K562 (cell line): ENCODE measurements at regions not wholly inside any gene's neighbourhood (a gene's known extent, or its start where the extent isn't known, plus 50 kb on each side); places are given as distances from the start of the nearest gene placed in this dataset.

ENCODE experiments used
- ATAC-seq: fragments of 200-7000 bp; cut with Tn5 transposase; 3 replicates; pipeline ENCODE4 v1.9.1; 2020; ENCODE audit warnings: moderate library complexity
- BruUV-seq: library from RNA; stranded (reverse); fragments of 400-500 nt; replicated peaks from 2 replicates; lab custom pipeline; 2021; lab: Mats Ljungman, UMichigan
- CTCF ChIA-PET: fragments of 300-600 bp; formaldehyde crosslinking; extraction: SDS; loops from one replicate; lab custom pipeline; 2021; ENCODE audit warnings: low intra/inter-chr PET ratio; lab: Yijun Ruan, JAX
- POLR2A ChIA-PET: fragments of 300-600, 350-650 bp; sonication (Branson Sonifier 250); formaldehyde crosslinking; extraction: SDS; loops from one replicate; lab custom pipeline; 2021; ENCODE audit warnings: antibody characterized with exemption, inconsistent platforms; lab: Yijun Ruan, JAX
- DNase-seq, 4 experiments: peaks; one replicate each; pipeline versions ENCODE4 v3.0.0 to v3.0.0-alpha.2; 2011 to 2018; ENCODE audit warnings: low spot score in 3 of 4, mixed read lengths in 3 of 4; ENCODE audit errors: extremely low read depth in 1 of 4
- FAIRE-seq: peaks from 2 replicates; lab custom pipeline; 2011; peaks lifted over from hg19 to GRCh38; lab: Jason Lieb, UNC
- H2AFZ ChIP-seq: 2 replicates; pipeline ENCODE4 v1.6.0; 2011; ENCODE audit warnings: low read depth, low read length, control low read depth, inconsistent platforms
- H3K27ac ChIP-seq: fragments of 200-600 bp; 3 replicates; pipeline ENCODE4 v1.8.0; 2011; ENCODE audit warnings: low read depth, mild to moderate bottlenecking, control low read depth, inconsistent platforms, low read length, moderate library complexity, mixed read lengths; ENCODE audit errors: extremely low read depth
- H3K27me3 ChIP-seq, 2 experiments: fragments of 300-600 bp in 1 of 2; 2 replicates in 1 of 2; 3 replicates in 1 of 2; pipeline versions ENCODE4 v1.6.0 to v1.8.0; 2011; ENCODE audit warnings: inconsistent platforms in 2 of 2, low read length in 2 of 2, mild to moderate bottlenecking in 1 of 2, mixed read lengths in 1 of 2, moderate library complexity in 1 of 2; ENCODE audit not compliant: control insufficient read depth in 2 of 2, insufficient read depth in 2 of 2
- H3K36me3 ChIP-seq: fragments of 300-600 bp; 3 replicates; pipeline ENCODE4 v1.8.0; 2011; ENCODE audit warnings: mild to moderate bottlenecking, low read length, inconsistent platforms; ENCODE audit not compliant: control insufficient read depth, insufficient read depth
- H3K4me1 ChIP-seq, 2 experiments: fragments of 200-600 bp in 1 of 2; replicated peaks in 1 of 2; 2 replicates in 1 of 2; 3 replicates in 1 of 2; pipeline versions ENCODE4 v1.5.1 to v1.8.0; 2011; ENCODE audit warnings: inconsistent platforms in 2 of 2, low read length in 2 of 2, mild to moderate bottlenecking in 1 of 2, mixed read lengths in 1 of 2, moderate library complexity in 1 of 2; ENCODE audit not compliant: control insufficient read depth in 2 of 2, insufficient read depth in 2 of 2
- H3K4me2 ChIP-seq: 2 replicates; pipeline ENCODE4 v1.6.1; 2011; ENCODE audit warnings: low read length, control low read depth, inconsistent platforms, mixed read lengths; ENCODE audit not compliant: insufficient read depth
- H3K4me3 ChIP-seq: fragments of 200-600 bp; sonication (generic), shearing (Covaris generic); 2 replicates; pipeline ENCODE4 v1.5.1; 2016; ENCODE audit warnings: control low read depth, inconsistent platforms
- H3K79me2 ChIP-seq: fragments of 200-600 bp; 3 replicates; pipeline ENCODE4 v1.8.0; 2011; ENCODE audit warnings: low read length, inconsistent platforms; ENCODE audit not compliant: control insufficient read depth, insufficient read depth
- H3K9ac ChIP-seq, 2 experiments: 2 replicates each; pipeline versions ENCODE4 v1.6.0 to v1.6.1; 2011; ENCODE audit warnings: low read depth in 2 of 2, low read length in 2 of 2, control low read depth in 1 of 2, inconsistent platforms in 1 of 2, mild to moderate bottlenecking in 1 of 2, mixed read lengths in 1 of 2; ENCODE audit not compliant: insufficient read depth in 1 of 2
- H3K9me1 ChIP-seq: one replicate; pipeline ENCODE4 v1.6.0; 2011; ENCODE audit warnings: inconsistent platforms, mild to moderate bottlenecking, low read length, moderate library complexity; ENCODE audit not compliant: control insufficient read depth, insufficient read depth
- H3K9me3 ChIP-seq: replicated peaks from 2 replicates; pipeline ENCODE4 v1.5.1; 2011; ENCODE audit warnings: low read depth, low read length, inconsistent platforms; ENCODE audit not compliant: control insufficient read depth, insufficient read depth
- H4K20me1 ChIP-seq: replicated peaks from 2 replicates; pipeline ENCODE4 v1.6.1; 2011; ENCODE audit warnings: low read length, inconsistent platforms, mixed read lengths; ENCODE audit not compliant: control insufficient read depth, insufficient read depth
- ASH1L ChIP-seq: fragments of 450-650 bp; IDR thresholded peaks from 2 replicates; pipeline ENCODE4 v1.6.1; 2018; ENCODE audit warnings: borderline replicate concordance, mild to moderate bottlenecking, low read depth; ENCODE audit not compliant: partially characterized antibody
- DMBX1 ChIP-seq: fragments of 250-450 bp; sonication (Bioruptor Pico); IDR thresholded peaks from 2 replicates; pipeline ENCODE4 v1.8.0; 2022; ENCODE audit warnings: inconsistent platforms, mild to moderate bottlenecking, moderate library complexity, borderline replicate concordance
- ETV6 ChIP-seq, 3 experiments: fragments of 150-350 bp in 1 of 3; sonication (generic) in 1 of 3; formaldehyde crosslinking in 1 of 3; IDR thresholded peaks; 2 replicates each; pipeline versions ENCODE4 v1.6.1 to v1.8.0; 2014 to 2022; ENCODE audit warnings: borderline replicate concordance in 2 of 3, low read depth in 2 of 3, antibody characterized with exemption in 1 of 3, low read length in 1 of 3, mild to moderate bottlenecking in 1 of 3, missing genetic modification reagents in 1 of 3
- GABPB1 ChIP-seq: sonication (generic); formaldehyde crosslinking; IDR thresholded peaks from 2 replicates; pipeline ENCODE4 v1.8.0; 2022; ENCODE audit warnings: mild to moderate bottlenecking, missing genetic modification reagents
- MITF ChIP-seq: IDR thresholded peaks from 2 replicates; pipeline ENCODE4 v1.6.1; 2014; ENCODE audit warnings: antibody characterized with exemption
- NFIC ChIP-seq: fragments of 450-650 bp; IDR thresholded peaks from 2 replicates; pipeline ENCODE4 v1.6.1; 2017; ENCODE audit warnings: mild to moderate bottlenecking, inconsistent platforms
- NR2F6 ChIP-seq: fragments of 450-650 bp; formaldehyde crosslinking; IDR thresholded peaks from 2 replicates; pipeline ENCODE4 v1.4.0; 2020; ENCODE audit warnings: mild to moderate bottlenecking
- OTX1 ChIP-seq: fragments of 450-650 bp; formaldehyde crosslinking; IDR thresholded peaks from 2 replicates; pipeline ENCODE4 v1.4.0; 2022; ENCODE audit warnings: mild to moderate bottlenecking
- SMC3 ChIP-seq: conservative IDR thresholded peaks from 2 replicates; pipeline ENCODE4 v1.6.1; 2011; ENCODE audit warnings: low read depth, low read length, improper control_type of control experiment; ENCODE audit not compliant: insufficient read depth
- TSHZ1 ChIP-seq: fragments of 250-450 bp; sonication (Bioruptor Pico); IDR thresholded peaks from 2 replicates; pipeline ENCODE4 v1.4.0; 2020; ENCODE audit warnings: mild to moderate bottlenecking, moderate library complexity
- ZNF12 ChIP-seq: sonication (generic); formaldehyde crosslinking; IDR thresholded peaks from 2 replicates; pipeline ENCODE4 v1.4.0; 2020; ENCODE audit warnings: mild to moderate bottlenecking, missing genetic modification reagents
- whole genome bisulfite sequencing: fragments of 100-300 bp; shearing (Covaris generic); methylation state at CpG from one replicate; pipeline ENCODE4 v1.1.6; 2016; ENCODE audit warnings: low coverage, mixed read lengths; ENCODE audit not compliant: insufficient coverage; ENCODE audit errors: missing lambda C conversion rate; 5-methylcytosine and 5-hydroxymethylcytosine counted together
- in situ Hi-C: fragments of 300-500 bp; cut with MboI; formaldehyde crosslinking; loops from 4 replicates; pipeline ENCODE4 v1.15.0; 2018; ENCODE audit warnings: inconsistent platforms, mixed read lengths
- intact Hi-C: fragments of 100-400 bp; cut with micrococcal nuclease; formaldehyde crosslinking; loops from 2 replicates; pipeline ENCODE4 v1.14.2; 2022

- TF ChIP-seq ZNF12: no peak
- no peak for TF ChIP-seq NFIC
- TF ChIP-seq NR2F6: no peak
- TF ChIP-seq TSHZ1 (CRISPR knock-in tag): no peak
- TF ChIP-seq DMBX1 (CRISPR knock-in tag): no peak
- no peak for TF ChIP-seq ETV6 (IDR thresholded peaks at IDR 0.05; ENCODE audit: borderline replicate concordance in 1 of 2, low read depth in 2 of 2, low read length in 1 of 2)
- TF ChIP-seq ETV6 (CRISPR knock-in tag; IDR thresholded peaks at IDR 0.05; ENCODE audit: borderline replicate concordance): no peak
- no peak for TF ChIP-seq SMC3
- TF ChIP-seq ASH1L: no peak
- TF ChIP-seq OTX1 (CRISPR knock-in tag): no peak
- TF ChIP-seq GABPB1 (CRISPR knock-in tag): no peak
- TF ChIP-seq MITF: no peak
- no peaks in the 10 kb centered on the region for H3K4me1 ChIP-seq
- no peaks in the 10 kb centered on the region for H3K79me2 ChIP-seq
- no peaks in the 10 kb centered on the region for H3K9me3 ChIP-seq
- CTCF ChIA-PET: no interaction called here
- WGBS: 11% methylated on average over 9 of the region's 9 CpGs
- no peak overlapping the region for H3K27ac ChIP-seq
- no peak for ATAC-seq
- in situ Hi-C loops (no loop called here), intact Hi-C loops (no loop called here)
- no peak for DNase-seq
- POLR2A ChIA-PET: no interaction called here
- H4K20me1 ChIP-seq: peaks cover 4% of the 10 kb centered on the region
- no peak overlapping the region for H2AFZ ChIP-seq
- no TSS peak for BruUV-seq
- H3K4me3 ChIP-seq: no peak overlapping the region
- H3K27me3 ChIP-seq: peaks cover 5 to 42% of the 10 kb centered on the region in 2 experiments; a peak in 4 of 5 replicates
- no peaks in the 10 kb centered on the region for H3K9me1 ChIP-seq
- no peak for FAIRE-seq
- H3K9ac ChIP-seq: no peak overlapping the region
- H3K4me2 ChIP-seq: no peak overlapping the region
- no peaks in the 10 kb centered on the region for H3K36me3 ChIP-seq
Observed at GRCh38 chr16:86321491-86321890, 188.8 kb upstream of the FOXF1 start.
